H1 (cell line): ENCODE measurements at regions not wholly inside any gene's neighbourhood (a gene's known extent, or its start where the extent isn't known, plus 50 kb on each side); places are given as distances from the start of the nearest gene placed in this dataset.

Experiments
- ASH2L ChIP-seq: fragments of 200-600, 300-600 bp; sonication (generic); IDR thresholded peaks from one replicate; pipeline ENCODE4 v1.7.1; 2017; ENCODE audit warnings: low read length
- CBX8 ChIP-seq: fragments of 300-800, 300-1000 bp; sonication (generic); IDR thresholded peaks from 2 replicates; pipeline ENCODE4 v1.7.1; 2016; ENCODE audit warnings: low read depth, low read length, borderline replicate concordance
- JUND ChIP-seq: IDR thresholded peaks from 2 replicates; pipeline ENCODE4 v1.6.1; 2011; ENCODE audit warnings: mild to moderate bottlenecking, improper control_type of control experiment, low read length
- RBBP5 ChIP-seq: IDR thresholded peaks from 2 replicates; pipeline ENCODE4 v1.7.1; 2012; ENCODE audit warnings: low read depth, mild to moderate bottlenecking, inconsistent platforms, low read length, moderate library complexity, borderline replicate concordance
- SAP30 ChIP-seq: fragments of 300-600 bp; sonication (generic); IDR thresholded peaks from 2 replicates; pipeline ENCODE4 v1.7.1; 2012; ENCODE audit warnings: low read length, moderate library complexity, mild to moderate bottlenecking, inconsistent platforms; ENCODE audit not compliant: insufficient read depth, insufficient replicate concordance
- SUZ12 ChIP-seq: fragments of 200-600 bp; sonication (generic); IDR thresholded peaks from 2 replicates; pipeline ENCODE4 v1.6.1; 2012; ENCODE audit warnings: mild to moderate bottlenecking, inconsistent platforms, low read length, moderate library complexity, mixed read lengths
- TF ChIP-seq, protein P1 (sequence below): IDR thresholded peaks from 2 replicates; pipeline ENCODE4 v1.6.1; 2011; ENCODE audit warnings: low read depth, mild to moderate bottlenecking, low read length; ENCODE audit not compliant: insufficient read depth

GRCh38 chr2:128390256-128390990 is 71.8 kb upstream of the HS6ST1 start (continued):
- TF ChIP-seq RBBP5 (no peak), SAP30 (no peak), SUZ12 (no peak), JUND (no peak), CBX8 (no peak), ASH2L (no peak)
- TF ChIP-seq, protein P1, sequence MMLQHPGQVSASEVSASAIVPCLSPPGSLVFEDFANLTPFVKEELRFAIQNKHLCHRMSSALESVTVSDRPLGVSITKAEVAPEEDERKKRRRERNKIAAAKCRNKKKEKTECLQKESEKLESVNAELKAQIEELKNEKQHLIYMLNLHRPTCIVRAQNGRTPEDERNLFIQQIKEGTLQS = no peak
